K562 (cell line): ENCODE measurements at regions not wholly inside any gene's neighbourhood (a gene's known extent, or its start where the extent isn't known, plus 50 kb on each side); places are given as distances from the start of the nearest gene placed in this dataset.

Experiments
- REST ChIP-seq, 2 experiments: fragments of 450-650 bp; formaldehyde crosslinking in 1 of 2; IDR thresholded peaks; 2 replicates each; pipeline versions ENCODE4 v1.4.0 to v1.6.1; 2014 to 2020; ENCODE audit warnings: mild to moderate bottlenecking in 2 of 2, borderline replicate concordance in 1 of 2, low read depth in 1 of 2
- ZC3H8 ChIP-seq: fragments of 450-650 bp; IDR thresholded peaks from 2 replicates; pipeline ENCODE4 v1.6.1; 2017
- ZHX1 ChIP-seq: fragments of 150-350 bp; conservative IDR thresholded peaks from 2 replicates; pipeline ENCODE4 v1.6.1; 2014; ENCODE audit warnings: low read length
- ZNF639 ChIP-seq, 2 experiments: fragments of 200-800 bp in 1 of 2; sonication (Bioruptor generic) in 1 of 2; sonication (generic) in 1 of 2; formaldehyde crosslinking in 1 of 2; IDR thresholded peaks in 1 of 2; conservative IDR thresholded peaks in 1 of 2; 2 replicates each; pipeline versions ENCODE4 v1.5.0 to v1.6.1; 2016 to 2020; ENCODE audit warnings: missing compliant biosample characterization in 1 of 2, missing genetic modification characterization in 1 of 2, missing genetic modification reagents in 1 of 2
- ZNF668 ChIP-seq: fragments of 250-450 bp; sonication (Bioruptor Pico); IDR thresholded peaks from 2 replicates; pipeline ENCODE4 v1.8.0; 2022; ENCODE audit warnings: mild to moderate bottlenecking, inconsistent platforms

- TF ChIP-seq REST (IDR thresholded peaks at IDR 0.05; ENCODE audit: borderline replicate concordance): no peak
- TF ChIP-seq REST (CRISPR knock-in tag; IDR thresholded peaks at IDR 0.05; ENCODE audit: low read depth): no peak
- no peak for TF ChIP-seq ZNF668 (CRISPR knock-in tag)
- TF ChIP-seq ZC3H8: no peak
- no peak for TF ChIP-seq ZNF639 (CRISPR knock-in tag; conservative IDR thresholded peaks at IDR 0.05 in 1 of 2, IDR thresholded peaks at IDR 0.05 in 1 of 2)
- TF ChIP-seq ZHX1: no peak
These were observed 358.0 kb upstream of the C1orf87 start (continued) for GRCh38 chr1:60431593-60431992.
